T-helper 1 cell treated with Interleukin-12 subunit alpha and Interleukin-12 subunit beta and Interleukin-4 antibody, amounts not matched to agents 30 μg/mL and 1 μg/mL, for 36 hours (primary cell): ENCODE measurements at regions not wholly inside any gene's neighbourhood (a gene's known extent, or its start where the extent isn't known, plus 50 kb on each side); places are given as distances from the start of the nearest gene placed in this dataset.
A peak's percentile ranks its signal among the peaks of the same experiment; 100 is the strongest.
"Not testable (repeated sequence)": the region's sequence is repeated elsewhere in the genome, so short reads cannot be mapped to it uniquely, and the experiment has no call there.

Experiments
- H3K27ac Mint-ChIP-seq: one replicate; pipeline ENCODE4 v1.8.0; 2021; ENCODE audit warnings: mild to moderate bottlenecking, mixed read lengths
- H3K27me3 Mint-ChIP-seq: one replicate; pipeline ENCODE4 v1.8.0; 2021; ENCODE audit warnings: low read depth, mixed read lengths
- H3K36me3 Mint-ChIP-seq: one replicate; pipeline ENCODE4 v1.8.0; 2021; ENCODE audit warnings: low read depth, mixed read lengths
- H3K4me1 Mint-ChIP-seq: one replicate; pipeline ENCODE4 v1.8.0; 2021; ENCODE audit warnings: low read depth, mixed read lengths
- H3K4me3 Mint-ChIP-seq: one replicate; pipeline ENCODE4 v1.8.0; 2021; ENCODE audit warnings: mild to moderate bottlenecking, moderate library complexity, mixed read lengths
- H3K9me3 Mint-ChIP-seq: one replicate; pipeline ENCODE4 v1.8.0; 2021; ENCODE audit warnings: mixed read lengths

DNA sequence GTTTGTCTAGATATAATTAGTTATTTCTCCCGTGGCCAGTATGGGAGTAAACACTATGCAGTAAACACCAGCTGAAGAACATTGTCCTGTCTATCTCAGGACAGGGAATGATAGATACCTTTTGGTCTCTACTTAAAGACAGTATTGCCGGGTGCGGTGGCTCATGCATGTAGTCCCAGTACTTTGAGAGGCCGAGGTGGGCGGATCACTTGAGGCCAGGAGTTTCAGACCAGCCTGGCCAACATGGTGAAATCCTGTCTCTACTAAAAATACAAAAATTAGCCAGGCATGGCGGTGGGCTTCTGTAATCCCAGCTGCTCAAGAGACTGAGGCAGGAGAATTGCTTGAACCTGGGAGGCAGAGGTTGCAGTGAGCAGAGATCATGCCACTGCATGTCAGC lies 226.4 kb downstream of the TM9SF2 start:
- H3K4me1 Mint-ChIP-seq, H3K9me3 Mint-ChIP-seq, H3K27me3 Mint-ChIP-seq, H3K4me3 Mint-ChIP-seq, H3K36me3 Mint-ChIP-seq, H3K27ac Mint-ChIP-seq: not testable (repeated sequence)

DNA sequence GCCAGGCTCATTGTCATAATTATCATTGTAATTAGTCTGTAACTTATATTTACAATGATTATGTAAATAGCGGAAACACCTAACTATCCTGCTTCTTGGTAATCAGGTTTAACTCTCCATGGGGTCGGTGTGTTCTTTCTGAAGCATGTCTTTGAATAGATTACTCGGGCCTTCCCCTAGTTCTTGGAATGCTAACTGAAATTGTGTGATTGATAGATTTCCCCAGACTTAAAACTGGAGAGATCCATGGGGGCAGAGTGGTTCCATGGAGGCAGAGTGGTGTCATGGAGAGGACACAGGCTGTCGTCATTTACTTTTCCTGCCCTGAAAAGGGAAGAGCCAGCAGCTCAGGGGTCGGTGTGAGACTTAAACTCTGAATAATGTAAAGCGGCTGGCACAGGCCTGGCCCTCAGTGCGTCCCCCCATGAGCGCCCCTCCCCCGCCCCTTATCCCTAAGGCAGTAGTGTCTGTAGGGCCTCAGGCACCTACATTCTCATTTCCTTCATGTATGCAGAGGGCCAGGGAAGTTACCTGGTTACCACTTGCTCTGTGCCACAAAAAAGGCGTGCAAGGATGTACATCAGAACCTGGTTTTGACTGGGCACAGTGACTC lies 225.1 kb downstream of the TM9SF2 start:
- no peaks in the 10 kb centered on the region for H3K27me3 Mint-ChIP-seq
- no peaks in the 10 kb centered on the region for H3K4me1 Mint-ChIP-seq
- no peak overlapping the region for H3K4me3 Mint-ChIP-seq
- H3K36me3 Mint-ChIP-seq, result no peaks in the 10 kb centered on the region
- no peaks in the 10 kb centered on the region for H3K9me3 Mint-ChIP-seq
- H3K27ac Mint-ChIP-seq, result no peak overlapping the region

GRCh38 chr13:99725644-99726043 lies 224.4 kb downstream of the TM9SF2 start:
- no peaks in the 10 kb centered on the region for H3K9me3 Mint-ChIP-seq
- H3K4me1 Mint-ChIP-seq, result no peaks in the 10 kb centered on the region
- H3K4me3 Mint-ChIP-seq, result no peak overlapping the region
- no peaks in the 10 kb centered on the region for H3K27me3 Mint-ChIP-seq
- no peak overlapping the region for H3K27ac Mint-ChIP-seq
- H3K36me3 Mint-ChIP-seq, result no peaks in the 10 kb centered on the region

- no peaks in the 10 kb centered on the region for H3K4me1 Mint-ChIP-seq
- H3K4me3 Mint-ChIP-seq, result no peak overlapping the region
- no peak overlapping the region for H3K27ac Mint-ChIP-seq
- H3K36me3 Mint-ChIP-seq, result no peaks in the 10 kb centered on the region
- H3K27me3 Mint-ChIP-seq, result no peaks in the 10 kb centered on the region
- no peaks in the 10 kb centered on the region for H3K9me3 Mint-ChIP-seq
Observed at GRCh38 chr13:99724633-99725517, 223.6 kb downstream of the TM9SF2 start.

DNA sequence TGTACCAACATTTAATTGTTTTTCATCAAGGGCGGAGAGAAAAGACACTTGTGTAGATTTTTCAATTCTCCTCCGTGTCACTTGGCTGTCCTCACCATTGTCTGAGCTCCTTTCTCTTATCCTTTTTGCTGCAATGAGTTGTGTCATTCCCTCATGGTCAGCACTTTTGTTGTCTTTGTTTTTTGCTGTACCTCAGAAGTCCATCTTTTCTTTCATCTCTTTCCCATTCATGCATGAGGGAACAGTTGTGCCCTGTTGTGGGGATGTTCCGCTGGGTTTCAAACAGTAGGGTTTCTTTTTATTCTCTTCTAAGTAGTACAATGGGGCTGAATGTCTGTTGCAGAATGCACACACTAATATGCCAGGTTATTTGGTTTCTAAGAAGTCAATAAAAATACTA lies 222.6 kb downstream of the TM9SF2 start:
- Mint-ChIP-seq H3K4me1 (no peaks in the 10 kb centered on the region), H3K9me3 (no peaks in the 10 kb centered on the region)

DNA sequence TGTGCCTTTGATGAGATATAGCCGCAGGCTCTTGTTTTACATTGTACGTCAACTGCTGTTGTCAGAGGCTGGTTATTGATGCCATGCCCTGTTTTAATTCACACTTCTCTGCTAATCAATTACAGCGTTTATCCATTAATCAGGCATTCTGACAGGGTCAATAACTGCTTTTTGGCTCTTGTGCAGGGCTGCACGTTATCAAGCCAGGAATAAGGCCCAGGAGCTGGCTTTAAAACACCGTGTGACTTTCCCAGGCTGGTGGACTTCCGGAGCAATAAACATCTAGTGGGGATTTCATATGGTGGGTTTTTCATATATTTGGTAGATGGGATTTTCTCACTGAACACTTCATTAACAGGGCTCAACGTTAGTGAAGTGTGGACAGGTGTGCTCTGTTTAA lies 221.7 kb downstream of the TM9SF2 start:
- H3K36me3 Mint-ChIP-seq, result no peaks in the 10 kb centered on the region
- H3K4me1 Mint-ChIP-seq, result no peaks in the 10 kb centered on the region
- no peaks in the 10 kb centered on the region for H3K27me3 Mint-ChIP-seq
- H3K9me3 Mint-ChIP-seq, result no peaks in the 10 kb centered on the region
- no peak overlapping the region for H3K27ac Mint-ChIP-seq
- H3K4me3 Mint-ChIP-seq, result no peak overlapping the region

More for the DNA sequence above, 222.6 kb downstream of the TM9SF2 start:
- Mint-ChIP-seq H3K27me3 (no peaks in the 10 kb centered on the region), H3K27ac (no peak overlapping the region), H3K4me3 (no peak overlapping the region), H3K36me3 (no peaks in the 10 kb centered on the region)

GRCh38 chr13:99722338-99722818 lies 221.1 kb downstream of the TM9SF2 start:
- Mint-ChIP-seq H3K36me3 (no peaks in the 10 kb centered on the region), H3K9me3 (no peaks in the 10 kb centered on the region), H3K27ac (no peak overlapping the region), H3K27me3 (no peaks in the 10 kb centered on the region), H3K4me3 (no peak overlapping the region), H3K4me1 (no peaks in the 10 kb centered on the region)

DNA sequence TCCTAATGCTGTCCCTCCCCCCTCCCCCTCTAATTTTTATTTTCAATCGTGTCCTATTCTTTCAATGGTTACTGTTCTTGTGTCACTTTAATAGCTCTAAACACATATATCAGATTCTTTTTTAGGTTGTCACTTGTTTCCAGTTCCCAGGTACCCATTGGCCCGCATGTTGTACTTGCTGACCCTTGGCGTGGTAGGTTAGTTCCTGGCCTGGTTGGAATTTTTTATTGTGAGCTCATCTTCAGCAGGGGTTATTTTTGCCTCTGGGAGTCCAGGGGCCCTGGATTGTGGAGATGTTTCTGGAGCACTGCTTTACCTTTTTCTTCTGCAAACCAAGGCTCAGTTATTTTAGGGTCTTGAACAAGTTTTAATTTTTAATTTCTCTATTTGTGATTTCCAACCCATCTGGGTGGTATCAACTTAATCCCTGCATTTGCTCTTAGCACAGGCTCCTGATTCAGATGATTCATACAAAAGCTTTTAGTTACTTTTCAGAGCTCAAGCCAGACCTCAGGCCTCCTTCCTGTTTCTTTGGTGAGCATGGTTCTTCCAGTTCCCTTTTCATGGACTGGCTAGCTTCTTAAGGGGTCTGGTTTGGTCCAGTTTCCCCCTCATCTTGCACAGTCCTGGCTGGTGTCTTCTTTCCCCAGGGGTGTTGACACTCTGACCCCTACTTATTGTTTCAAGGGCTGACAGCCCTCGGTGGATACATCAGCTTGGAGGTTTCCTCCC lies 220.5 kb downstream of the TM9SF2 start:
- H3K9me3 Mint-ChIP-seq, result no peaks in the 10 kb centered on the region
- H3K27me3 Mint-ChIP-seq, result no peaks in the 10 kb centered on the region
- H3K27ac Mint-ChIP-seq, result no peak overlapping the region
- no peak overlapping the region for H3K4me3 Mint-ChIP-seq
- H3K4me1 Mint-ChIP-seq, result no peaks in the 10 kb centered on the region
- H3K36me3 Mint-ChIP-seq, result no peaks in the 10 kb centered on the region

GRCh38 chr13:99717959-99718674 lies 216.8 kb downstream of the TM9SF2 start:
- H3K4me1 Mint-ChIP-seq, result no peaks in the 10 kb centered on the region
- no peak overlapping the region for H3K27ac Mint-ChIP-seq
- no peaks in the 10 kb centered on the region for H3K9me3 Mint-ChIP-seq
- H3K36me3 Mint-ChIP-seq, result no peaks in the 10 kb centered on the region
- no peaks in the 10 kb centered on the region for H3K27me3 Mint-ChIP-seq
- H3K4me3 Mint-ChIP-seq, result no peak overlapping the region

DNA sequence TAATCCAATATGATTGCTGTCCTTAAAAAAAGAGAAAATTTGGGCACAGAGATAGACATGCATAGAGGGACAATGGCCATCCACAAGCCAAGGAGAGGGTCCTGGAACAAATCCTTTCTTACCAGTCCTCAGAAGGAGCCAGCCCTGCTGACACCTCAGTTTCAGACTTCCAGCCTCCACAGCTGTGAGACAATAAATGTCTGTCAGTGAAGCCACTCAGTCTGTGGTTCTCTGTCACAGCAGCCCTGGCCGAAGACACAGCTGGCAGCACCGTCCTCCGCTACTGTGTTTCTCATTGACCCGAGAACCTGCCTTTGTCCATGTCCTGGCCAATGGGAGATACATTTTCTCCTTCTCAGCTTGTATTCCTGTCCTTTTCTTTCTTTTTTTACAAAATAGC lies 207.9 kb downstream of the TM9SF2 start:
- H3K27ac Mint-ChIP-seq, result no peak overlapping the region
- no peak overlapping the region for H3K4me3 Mint-ChIP-seq
- no peaks in the 10 kb centered on the region for H3K4me1 Mint-ChIP-seq
- H3K27me3 Mint-ChIP-seq, result no peaks in the 10 kb centered on the region
- H3K9me3 Mint-ChIP-seq, result no peaks in the 10 kb centered on the region
- H3K36me3 Mint-ChIP-seq, result no peaks in the 10 kb centered on the region

GRCh38 chr13:99704390-99704789 lies 203.1 kb downstream of the TM9SF2 start:
- Mint-ChIP-seq H3K27me3 (no peaks in the 10 kb centered on the region), H3K27ac (no peak overlapping the region), H3K9me3 (no peaks in the 10 kb centered on the region), H3K36me3 (no peaks in the 10 kb centered on the region), H3K4me1 (peaks cover 6% of the 10 kb centered on the region), H3K4me3 (no peak overlapping the region)

- Mint-ChIP-seq H3K27ac (no peak overlapping the region), H3K4me3 (no peak overlapping the region), H3K9me3 (no peaks in the 10 kb centered on the region), H3K4me1 (peaks cover 6% of the 10 kb centered on the region), H3K27me3 (no peaks in the 10 kb centered on the region), H3K36me3 (no peaks in the 10 kb centered on the region)
Observed at GRCh38 chr13:99703908-99704307, 202.6 kb downstream of the TM9SF2 start.

GRCh38 chr13:99702687-99703319 lies 201.5 kb downstream of the TM9SF2 start:
- no peak overlapping the region for H3K4me3 Mint-ChIP-seq
- H3K27ac Mint-ChIP-seq, result no peak overlapping the region
- no peaks in the 10 kb centered on the region for H3K27me3 Mint-ChIP-seq
- H3K4me1 Mint-ChIP-seq, result peaks cover 6% of the 10 kb centered on the region
- no peaks in the 10 kb centered on the region for H3K36me3 Mint-ChIP-seq
- H3K9me3 Mint-ChIP-seq, result no peaks in the 10 kb centered on the region

- Mint-ChIP-seq H3K27ac (peak overlapping the region; percentile 59), H3K4me1 (peaks cover 6% of the 10 kb centered on the region), H3K4me3 (no peak overlapping the region), H3K27me3 (no peaks in the 10 kb centered on the region), H3K9me3 (no peaks in the 10 kb centered on the region), H3K36me3 (no peaks in the 10 kb centered on the region)
Observed at GRCh38 chr13:99700468-99700867, 199.2 kb downstream of the TM9SF2 start.
